Astrocyte of the cerebellum (primary cell): ENCODE measurements at regions not wholly inside any gene's neighbourhood (a gene's known extent, or its start where the extent isn't known, plus 50 kb on each side); places are given as distances from the start of the nearest gene placed in this dataset.

Experiments
- DNase-seq: peaks from one replicate; pipeline ENCODE4 v3.0.0-alpha.2; 2011; ENCODE audit warnings: low read depth
- H3K4me3 ChIP-seq: 2 replicates; pipeline ENCODE4 v1.5.1; 2011; ENCODE audit warnings: mild to moderate bottlenecking, low read depth, low read length, moderate library complexity
- CTCF ChIP-seq: IDR thresholded peaks from 2 replicates; pipeline ENCODE4 v1.5.1; 2012; ENCODE audit warnings: low read length, low read depth, moderate library complexity, mild to moderate bottlenecking; ENCODE audit errors: missing control alignments
- in situ Hi-C: cut with HindIII; loops from 2 replicates; pipeline ENCODE4 v1.10.0; 2017; ENCODE audit warnings: low sequenced_read_pairs

- DNase-seq: no peak
- H3K4me3 ChIP-seq: no peak overlapping the region
- TF ChIP-seq CTCF: no peak
- in situ Hi-C loops: no loop called here
Measured at GRCh38 chr15:29920515-29920914, 98.2 kb upstream of the TJP1 start.

- H3K4me3 ChIP-seq: no peak overlapping the region
- no peak for DNase-seq
- in situ Hi-C loops: no loop called here
- TF ChIP-seq CTCF: no peak
Measured at GRCh38 chr15:29919380-29919881, 97.2 kb upstream of the TJP1 start.

GRCh38 chr15:29917600-29918597 is 95.6 kb upstream of the TJP1 start:
- no peak for DNase-seq
- in situ Hi-C loops: no loop called here
- TF ChIP-seq CTCF: no peak
- H3K4me3 ChIP-seq: no peak overlapping the region

GRCh38 chr15:29914511-29914926 is 92.3 kb upstream of the TJP1 start:
- in situ Hi-C loops: no loop called here

GRCh38 chr15:29913528-29914135 is 91.4 kb upstream of the TJP1 start:
- DNase-seq: no peak
- in situ Hi-C loops: no loop called here
- H3K4me3 ChIP-seq: no peak overlapping the region
- TF ChIP-seq CTCF: no peak

More at GRCh38 chr15:29914511-29914926, 92.3 kb upstream of the TJP1 start:
- TF ChIP-seq CTCF: no peak
- H3K4me3 ChIP-seq: no peak overlapping the region
- DNase-seq: no peak

- DNase-seq: no peak
- no peak overlapping the region for H3K4me3 ChIP-seq
- TF ChIP-seq CTCF: no peak
- in situ Hi-C loops: no loop called here
Measured at GRCh38 chr15:29911705-29912104, 89.4 kb upstream of the TJP1 start.
